ENCODE measurements at regions not wholly inside any gene's neighbourhood (a gene's known extent, or its start where the extent isn't known, plus 50 kb on each side); places are given as distances from the start of the nearest gene placed in this dataset.
"Not testable (repeated sequence)": the region's sequence is repeated elsewhere in the genome, so short reads cannot be mapped to it uniquely, and the experiment has no call there.

DNA sequence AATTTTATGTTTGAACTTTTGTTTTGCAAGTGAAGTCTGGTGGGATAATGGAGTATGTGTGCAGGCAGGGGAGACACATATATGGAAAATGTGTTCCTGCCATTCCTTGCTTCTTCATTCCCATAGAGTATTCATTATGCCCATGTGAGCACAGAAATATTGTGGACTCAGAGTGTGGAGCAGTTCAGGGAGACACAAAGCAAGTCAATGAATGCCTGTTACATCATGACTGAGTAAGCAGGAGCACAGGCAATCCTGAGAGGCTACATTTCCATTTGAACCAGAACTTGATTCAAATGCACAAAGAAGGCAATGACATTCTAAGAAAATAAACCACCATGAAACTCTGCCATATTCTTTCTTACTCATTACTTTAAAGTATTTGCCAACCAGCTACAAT lies 990.5 kb downstream of the PRIM2 start:
- not testable (repeated sequence) for TF ChIP-seq EZH2 (IDR thresholded peaks at IDR 0.05; ENCODE audit: borderline replicate concordance, low read depth, low read length, severe bottlenecking)
- TF ChIP-seq, protein P1, sequence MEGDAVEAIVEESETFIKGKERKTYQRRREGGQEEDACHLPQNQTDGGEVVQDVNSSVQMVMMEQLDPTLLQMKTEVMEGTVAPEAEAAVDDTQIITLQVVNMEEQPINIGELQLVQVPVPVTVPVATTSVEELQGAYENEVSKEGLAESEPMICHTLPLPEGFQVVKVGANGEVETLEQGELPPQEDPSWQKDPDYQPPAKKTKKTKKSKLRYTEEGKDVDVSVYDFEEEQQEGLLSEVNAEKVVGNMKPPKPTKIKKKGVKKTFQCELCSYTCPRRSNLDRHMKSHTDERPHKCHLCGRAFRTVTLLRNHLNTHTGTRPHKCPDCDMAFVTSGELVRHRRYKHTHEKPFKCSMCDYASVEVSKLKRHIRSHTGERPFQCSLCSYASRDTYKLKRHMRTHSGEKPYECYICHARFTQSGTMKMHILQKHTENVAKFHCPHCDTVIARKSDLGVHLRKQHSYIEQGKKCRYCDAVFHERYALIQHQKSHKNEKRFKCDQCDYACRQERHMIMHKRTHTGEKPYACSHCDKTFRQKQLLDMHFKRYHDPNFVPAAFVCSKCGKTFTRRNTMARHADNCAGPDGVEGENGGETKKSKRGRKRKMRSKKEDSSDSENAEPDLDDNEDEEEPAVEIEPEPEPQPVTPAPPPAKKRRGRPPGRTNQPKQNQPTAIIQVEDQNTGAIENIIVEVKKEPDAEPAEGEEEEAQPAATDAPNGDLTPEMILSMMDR (IDR thresholded peaks at IDR 0.05; ENCODE audit: borderline replicate concordance, extremely low read depth, low read length, poor library complexity, severe bottlenecking), result not testable (repeated sequence)

Measured in DND-41 (cell line).